NCI-H226 (cell line): ENCODE measurements at regions not wholly inside any gene's neighbourhood (a gene's known extent, or its start where the extent isn't known, plus 50 kb on each side); places are given as distances from the start of the nearest gene placed in this dataset.

Experiments
- DNase-seq: peaks from one replicate; pipeline ENCODE4 v3.0.0-alpha.2; 2015

DNA sequence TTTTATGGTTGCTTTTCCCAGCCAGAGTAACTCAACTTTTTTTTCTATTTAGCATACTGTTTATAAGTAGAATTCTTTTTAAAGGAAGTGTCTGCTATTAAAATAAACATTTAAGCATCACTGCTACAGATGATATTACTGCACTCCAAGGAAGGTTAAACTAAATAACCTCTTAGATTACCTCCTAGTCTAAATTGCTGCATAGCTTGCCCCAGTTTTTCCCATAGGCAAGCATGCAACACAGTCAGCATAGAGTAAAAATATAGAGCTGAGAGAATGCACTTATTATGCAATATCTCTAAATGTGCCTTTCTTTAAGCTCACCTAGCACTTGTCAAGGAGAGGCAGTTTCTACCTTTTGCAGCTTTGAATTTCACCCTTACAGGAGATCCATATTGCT lies 1392.4 kb upstream of the CELF2 start:
- no peak for DNase-seq

DNA sequence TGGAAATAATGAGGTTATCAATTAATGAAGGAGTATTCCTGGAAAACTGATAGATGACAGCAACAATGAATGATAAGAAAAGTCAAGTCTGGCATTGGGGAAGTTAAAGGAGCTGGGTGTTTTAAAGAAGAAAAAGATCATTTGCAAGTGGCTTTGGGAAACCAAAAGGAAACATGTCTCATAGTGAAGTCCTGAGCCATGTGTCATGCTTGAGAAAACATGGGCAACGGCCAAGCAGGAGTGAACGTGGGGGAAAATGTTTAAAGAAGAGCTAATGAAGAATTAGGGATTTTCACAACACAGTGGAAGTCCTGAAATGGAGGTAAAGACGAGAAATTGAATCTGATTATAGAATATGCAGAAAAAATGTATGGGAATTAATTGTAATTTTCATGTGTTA lies 1383.2 kb upstream of the CELF2 start:
- peak; percentile 5 for DNase-seq

GRCh38 chr10:9635691-9636090 lies 1382.0 kb upstream of the CELF2 start:
- peak; percentile 17 for DNase-seq

- peak; percentile 4 for DNase-seq
These were observed 1381.5 kb upstream of the CELF2 start for GRCh38 chr10:9636216-9636615.

DNA sequence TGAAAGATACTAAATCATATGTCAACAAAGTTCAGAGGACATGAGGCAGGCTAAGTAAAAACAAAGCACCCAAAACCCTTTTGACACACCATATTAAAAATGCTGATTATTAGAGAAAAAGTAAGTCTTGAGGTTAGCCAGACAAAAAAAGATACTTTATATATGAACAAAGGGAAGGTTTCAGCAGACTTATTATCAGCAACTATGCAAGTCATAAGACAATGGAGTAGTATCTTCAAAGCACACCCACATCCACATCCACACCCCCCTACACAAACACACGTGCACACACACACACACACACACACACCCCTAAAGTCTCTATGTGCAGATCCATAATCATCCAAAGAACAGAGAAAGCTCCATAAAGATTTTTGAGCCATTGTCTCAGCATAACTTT lies 1373.9 kb upstream of the CELF2 start:
- no peak for DNase-seq

DNA sequence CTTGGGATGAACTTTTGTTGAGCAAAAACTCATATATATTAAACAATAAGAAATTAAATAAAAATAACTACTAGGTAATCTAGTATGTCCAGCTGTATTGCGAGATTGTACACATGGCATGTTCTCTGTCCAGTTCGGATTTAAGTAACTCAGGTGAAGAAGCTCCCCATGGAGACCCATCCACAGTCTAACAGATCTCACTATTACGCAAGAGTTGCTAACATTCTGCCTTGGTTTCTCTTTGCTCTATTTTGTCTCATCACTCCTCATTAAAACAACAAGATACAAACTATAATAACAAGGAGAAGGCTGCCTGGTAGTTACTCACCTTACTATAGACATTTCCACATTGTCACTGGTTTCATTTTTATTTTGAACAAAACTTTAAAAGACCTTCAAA lies 1372.3 kb upstream of the CELF2 start:
- no peak for DNase-seq

DNA sequence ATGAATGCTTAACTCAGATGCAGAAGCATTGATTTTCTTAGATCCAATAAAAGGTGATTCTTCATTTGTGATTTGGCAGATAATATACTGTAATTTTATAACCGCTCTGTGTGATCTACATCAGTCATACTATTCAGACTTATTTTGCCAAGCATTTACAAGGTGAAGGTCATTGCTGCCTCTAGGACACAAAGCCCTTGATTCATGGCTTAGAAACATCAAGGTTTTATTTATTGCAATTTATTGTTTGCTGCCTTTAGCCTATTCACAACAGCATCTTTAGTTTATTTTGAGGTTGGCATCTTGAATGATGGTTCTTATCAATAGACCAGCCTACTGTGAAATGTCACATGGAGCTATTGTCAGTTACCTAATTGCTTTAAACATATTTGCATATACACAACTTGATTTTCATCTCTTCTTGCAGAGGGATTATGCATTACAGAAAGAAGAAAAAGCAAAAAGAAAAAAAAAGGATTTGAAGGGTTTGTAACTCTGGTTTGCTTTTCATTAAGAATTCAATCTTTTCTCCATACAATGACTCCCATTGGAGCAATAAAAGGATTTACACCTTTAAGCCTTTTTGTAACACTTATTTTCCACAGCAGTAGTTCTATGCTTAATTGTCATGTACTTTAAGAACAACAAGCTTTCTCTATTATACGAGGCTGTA lies 1371.6 kb upstream of the CELF2 start:
- no peak for DNase-seq

- DNase-seq, result no peak
These were observed 1363.4 kb upstream of the CELF2 start for GRCh38 chr10:9654261-9654660.

- DNase-seq, result no peak
These were observed 1361.3 kb upstream of the CELF2 start for GRCh38 chr10:9656386-9656785.

DNA sequence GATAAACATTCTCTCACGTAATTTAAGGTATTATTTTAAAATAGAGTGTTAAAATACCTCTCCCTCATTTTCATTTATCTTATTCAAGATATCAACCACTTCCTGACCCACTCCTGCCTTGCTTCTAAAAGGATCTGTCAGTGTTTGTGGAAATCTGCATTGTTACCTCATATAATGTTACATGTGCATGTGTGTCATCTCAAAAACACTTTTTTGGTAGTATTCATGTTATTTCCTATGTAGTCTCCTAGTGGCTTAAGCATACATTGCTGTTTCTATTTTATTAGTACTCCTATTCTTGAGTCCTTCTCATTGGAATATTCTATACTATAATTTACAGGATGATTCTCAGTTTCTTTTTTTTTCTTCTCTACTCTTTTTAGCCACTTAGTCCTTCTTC lies 1360.7 kb upstream of the CELF2 start:
- no peak for DNase-seq

GRCh38 chr10:9657530-9657929 lies 1360.1 kb upstream of the CELF2 start:
- no peak for DNase-seq

DNA sequence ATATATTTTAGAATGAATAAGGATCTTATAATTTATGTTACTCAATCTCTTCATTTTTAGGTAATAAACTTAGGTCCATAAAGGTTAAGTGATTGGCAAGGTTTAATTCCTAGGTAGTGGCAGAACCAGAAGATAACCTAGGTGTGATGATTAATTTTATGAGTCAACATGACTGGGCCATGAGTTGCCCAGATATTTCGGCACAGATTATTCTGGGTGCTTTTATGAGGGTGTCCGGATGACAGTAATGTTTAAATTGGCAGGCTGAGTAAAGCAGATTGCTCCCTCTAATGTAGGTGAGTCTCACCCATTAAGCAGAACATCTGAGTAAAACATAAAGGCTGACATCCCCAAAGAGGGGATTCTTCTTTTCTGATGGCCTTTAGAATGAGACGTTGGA lies 1349.3 kb upstream of the CELF2 start:
- no peak for DNase-seq

DNA sequence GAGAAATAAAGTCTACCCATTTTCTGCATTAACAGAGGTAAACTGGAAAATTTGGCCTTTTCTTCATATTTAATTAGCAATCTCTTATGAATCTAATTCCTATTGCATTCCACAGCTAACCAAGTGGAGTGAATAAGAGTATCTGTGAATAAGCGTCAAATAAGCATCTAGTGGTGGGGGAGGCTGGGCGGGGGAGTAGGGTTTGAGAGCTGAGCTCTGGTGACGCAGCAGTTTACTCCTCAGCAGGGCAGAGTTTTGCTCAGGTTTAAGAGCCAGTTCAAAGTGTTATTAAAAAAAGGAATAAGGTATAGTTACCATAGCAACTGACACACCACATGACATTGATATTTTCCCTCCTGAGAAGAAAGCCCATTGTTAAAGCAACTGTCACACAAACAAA lies 1346.8 kb upstream of the CELF2 start:
- no peak for DNase-seq

DNA sequence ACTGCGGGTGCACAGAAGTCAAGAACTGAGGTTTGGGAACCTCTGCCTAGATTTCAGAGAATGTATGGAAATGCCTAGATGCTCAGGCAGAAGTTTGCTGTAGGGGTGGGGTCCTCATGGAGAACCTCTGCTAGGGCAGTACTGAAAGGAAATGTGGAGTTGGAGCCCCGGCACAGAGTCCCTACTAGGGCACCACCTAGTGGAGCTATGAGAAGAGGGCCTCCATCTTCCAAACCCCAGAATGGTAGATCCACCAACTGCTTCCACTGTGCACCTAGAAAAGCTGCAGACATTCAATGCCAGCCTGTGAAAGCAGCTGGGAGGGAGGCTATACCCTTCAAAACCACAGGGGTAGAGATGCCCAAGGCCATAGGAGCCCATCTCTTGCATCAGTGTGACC lies 1336.0 kb upstream of the CELF2 start:
- no peak for DNase-seq

GRCh38 chr10:9682802-9683201 lies 1334.9 kb upstream of the CELF2 start:
- no peak for DNase-seq

DNA sequence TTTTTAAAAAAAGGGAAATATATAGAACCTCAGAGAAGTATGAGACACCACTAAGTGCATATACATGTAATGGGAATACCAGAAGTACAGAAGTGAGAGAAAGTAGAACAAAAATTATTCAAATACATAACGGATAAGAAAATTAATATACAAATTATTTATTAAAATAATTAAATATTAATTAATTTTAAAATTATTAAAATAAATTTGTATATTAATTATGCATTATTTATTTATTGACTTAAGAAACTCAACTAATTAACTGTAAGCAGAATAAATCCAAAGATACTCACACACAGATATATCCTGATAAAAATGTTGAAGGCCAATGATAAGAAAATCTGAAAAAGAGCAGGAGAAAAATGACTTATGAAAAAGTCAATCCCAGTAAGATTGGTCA lies 1333.5 kb upstream of the CELF2 start:
- DNase-seq, result no peak

DNA sequence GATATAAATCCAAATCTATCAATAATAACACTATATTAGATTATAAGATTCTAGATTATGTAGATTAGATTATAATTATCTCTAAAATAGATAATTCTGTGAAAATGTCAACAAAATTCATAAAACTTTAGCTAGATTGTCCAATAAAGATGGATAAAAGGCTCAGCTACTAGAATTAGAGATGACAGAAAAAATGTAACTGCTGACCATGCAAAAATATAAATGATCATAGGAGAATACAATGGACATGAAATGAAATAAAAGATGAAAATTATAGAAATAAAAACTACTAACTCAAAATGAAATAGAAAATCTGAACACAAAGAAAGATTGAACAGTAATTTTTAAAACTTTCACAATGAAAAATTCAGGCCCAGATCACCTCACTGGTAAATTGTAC lies 1332.1 kb upstream of the CELF2 start:
- DNase-seq, result no peak

GRCh38 chr10:9688711-9689110 lies 1329.0 kb upstream of the CELF2 start:
- DNase-seq, result no peak

- no peak for DNase-seq
These were observed 1310.5 kb upstream of the CELF2 start for GRCh38 chr10:9707216-9707615.

DNA sequence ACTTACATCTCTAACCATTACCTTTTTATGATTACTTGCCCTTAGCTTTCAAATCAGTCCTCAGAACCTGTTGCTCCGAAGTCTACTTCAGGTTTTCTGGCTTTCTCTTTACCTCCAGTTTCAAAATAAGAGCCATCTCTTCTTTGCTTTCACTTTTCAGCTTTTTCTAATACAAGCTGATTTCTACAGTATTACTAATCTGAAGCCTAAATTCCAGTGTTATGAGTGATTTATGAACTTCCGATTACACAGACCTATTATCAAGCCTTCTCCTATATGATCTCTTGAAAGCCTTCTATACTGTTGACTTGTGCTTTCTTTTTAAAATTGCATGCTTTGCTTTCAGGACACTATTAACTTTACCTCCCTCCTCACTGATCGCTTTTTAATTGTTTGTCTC lies 1307.8 kb upstream of the CELF2 start:
- peak; percentile 2 for DNase-seq

GRCh38 chr10:9712393-9712792 lies 1305.3 kb upstream of the CELF2 start:
- no peak for DNase-seq

DNA sequence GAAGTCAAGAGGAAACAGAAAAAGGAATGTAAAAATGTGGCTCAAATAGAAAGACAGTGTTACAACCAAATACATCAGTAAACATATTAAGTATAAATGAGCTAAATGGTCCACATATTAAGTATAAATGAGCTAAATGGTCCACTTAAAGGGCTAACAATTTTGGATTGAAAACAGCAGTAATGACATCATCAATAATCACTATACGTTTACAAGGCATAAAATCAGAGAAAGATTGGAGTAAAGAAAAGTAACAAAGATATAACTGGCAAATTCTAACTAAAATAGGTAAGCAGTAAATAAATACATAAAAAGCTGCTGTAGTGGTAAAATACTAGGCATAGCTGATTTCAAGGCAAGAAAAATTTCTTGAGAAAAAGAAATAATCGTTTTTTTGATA lies 1298.4 kb upstream of the CELF2 start:
- no peak for DNase-seq

- no peak for DNase-seq
These were observed 1283.9 kb upstream of the CELF2 start for GRCh38 chr10:9733766-9734165.

GRCh38 chr10:9734218-9734617 lies 1283.5 kb upstream of the CELF2 start:
- no peak for DNase-seq

- no peak for DNase-seq
These were observed 1281.9 kb upstream of the CELF2 start for GRCh38 chr10:9735731-9736130.

GRCh38 chr10:9743639-9744038 lies 1274.0 kb upstream of the CELF2 start:
- no peak for DNase-seq
